Motor neuron (in vitro differentiated cells): ENCODE measurements at regions not wholly inside any gene's neighbourhood (a gene's known extent, or its start where the extent isn't known, plus 50 kb on each side); places are given as distances from the start of the nearest gene placed in this dataset.

ENCODE experiments used
- ATAC-seq, 8 experiments: fragments of 200-7000 bp; cut with Tn5 transposase; replicated peaks in 6 of 8; 2 replicates each; pipeline ENCODE4 v1.8.0; 2021; ENCODE audit warnings: mild to moderate bottlenecking in 8 of 8, moderate library complexity in 8 of 8
- H3K27ac ChIP-seq, 2 donors: fragments of 250-450 bp; sonication (Bioruptor Pico); 2 replicates each; pipeline ENCODE4 v1.9.0; 2021; ENCODE audit warnings: antibody characterized with exemption in 2 of 2, mild to moderate bottlenecking in 2 of 2, moderate library complexity in 1 of 2
- H3K4me1 ChIP-seq, 2 donors: fragments of 250-450 bp; sonication (Bioruptor Pico); replicated peaks in 1 of 2; 2 replicates each; pipeline ENCODE4 v1.6.1; 2021; ENCODE audit warnings: antibody characterized with exemption in 2 of 2, mild to moderate bottlenecking in 2 of 2, moderate library complexity in 1 of 2
- H3K4me3 ChIP-seq, 5 donors: fragments of 250-450 bp; sonication (Bioruptor Pico); 2 replicates each; pipeline ENCODE4 v1.9.0; 2021; ENCODE audit warnings: antibody characterized with exemption in 5 of 5, mild to moderate bottlenecking in 5 of 5, moderate library complexity in 4 of 5
- WGBS, 10 experiments: fragments of 450-650 bp; shearing (Covaris generic); methylation state at CpG; one replicate each; pipeline ENCODE4 v1.0.0; 2022; 5-methylcytosine and 5-hydroxymethylcytosine counted together
- in situ Hi-C, 9 experiments: fragments of 400-800 bp; cut with MboI; loops; one replicate each; pipeline ENCODE4 v1.15.0; 2021; ENCODE audit warnings: low sequenced_read_pairs in 9 of 9, low pct_unique_long_range_greater_than_20kb in 2 of 9; ENCODE audit not compliant: unreplicated experiment in 9 of 9

DNA sequence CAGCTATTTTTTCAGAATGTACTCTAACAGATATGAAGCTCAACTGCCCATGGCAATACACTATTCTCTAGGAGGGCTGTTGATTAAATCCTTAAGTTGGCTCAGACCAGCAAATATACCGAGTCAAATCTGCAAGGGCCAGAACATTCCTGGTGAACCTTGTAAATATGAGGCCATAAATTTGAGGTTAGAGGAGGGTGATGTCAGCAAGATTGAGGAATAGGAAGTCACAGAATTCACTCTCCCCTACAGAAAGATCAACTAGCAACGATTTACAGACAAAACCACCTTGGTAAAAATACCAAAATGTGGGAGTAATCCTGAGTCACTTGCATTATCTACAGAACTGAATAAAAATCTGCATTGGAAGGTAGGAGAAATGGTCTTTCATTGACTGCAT is 399.3 kb downstream of the GPM6A start:
- ATAC-seq, result peak in 3 of 8 experiments; percentile 19 to 33 (median 29)
- Histone ChIP-seq H3K4me1 (peaks cover 0 to under 1% of the 10 kb centered on the region in 2 donors), H3K27ac (no peak overlapping the region), H3K4me3 (no peak overlapping the region)
- in situ Hi-C loops, result no loop called here
- WGBS, 10 experiments, result 0 to 95% (median 30%) methylated on average over 1 to 2 of the region's 2 CpGs; no CpG with 5 or more reads in 2 of the 10 experiments

DNA sequence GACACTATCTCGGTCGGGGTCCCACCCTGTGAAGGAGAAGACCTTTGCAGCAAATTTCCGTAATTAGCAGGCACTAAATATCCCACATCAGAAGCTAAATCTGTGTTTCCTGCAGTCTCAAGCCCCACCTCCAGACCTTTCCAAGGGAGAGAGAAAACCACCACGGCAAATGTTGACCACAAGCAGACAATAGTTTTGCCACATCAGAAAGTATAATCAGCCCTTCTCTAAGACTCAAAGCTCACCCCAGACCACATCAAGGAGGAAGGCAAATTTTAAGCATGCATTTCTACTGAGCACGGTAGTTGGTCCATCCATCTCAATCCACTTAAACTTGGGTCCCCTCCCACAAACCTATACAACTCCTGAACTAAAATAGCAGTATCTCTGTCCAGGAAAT is 398.5 kb downstream of the GPM6A start:
- no peak overlapping the region for H3K4me3 ChIP-seq

DNA sequence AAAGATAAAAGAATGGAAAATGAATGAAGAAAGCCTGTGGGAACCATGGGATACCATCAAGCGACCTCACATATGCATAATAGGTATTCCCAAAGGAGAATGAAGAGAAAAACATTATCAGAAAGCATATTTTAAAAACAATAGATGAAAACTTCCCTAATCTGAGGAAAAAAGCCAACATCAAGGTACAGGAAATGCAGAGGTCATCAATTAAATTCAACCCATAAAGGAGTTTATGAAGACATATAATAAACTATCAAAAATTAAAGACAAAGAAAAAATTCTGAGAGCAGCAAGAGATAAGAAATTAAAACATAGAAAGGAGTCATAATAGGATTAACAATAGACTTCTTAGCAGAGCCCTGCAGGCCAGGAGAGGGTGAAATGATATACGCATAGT is 397.5 kb downstream of the GPM6A start:
- Histone ChIP-seq H3K4me1 (peaks cover 8 to 17% of the 10 kb centered on the region in 2 donors), H3K4me3 (no peak overlapping the region), H3K27ac (no peak overlapping the region)
- WGBS, 10 experiments, result 42 to 79% (median 56%) methylated on average over 1 to 2 of the region's 2 CpGs
- ATAC-seq, result no peak
- in situ Hi-C loops, result no loop called here

More for the DNA sequence above, 398.5 kb downstream of the GPM6A start:
- Histone ChIP-seq H3K27ac (no peak overlapping the region), H3K4me1 (peaks cover 0 to 7% of the 10 kb centered on the region in 2 donors)
- in situ Hi-C loops, result no loop called here
- WGBS, 10 experiments, result 70 to 100% (median 85%) methylated on average over 1 to 4 of the region's 5 CpGs; no CpG with 5 or more reads in 2 of the 10 experiments
- ATAC-seq, result no peak

DNA sequence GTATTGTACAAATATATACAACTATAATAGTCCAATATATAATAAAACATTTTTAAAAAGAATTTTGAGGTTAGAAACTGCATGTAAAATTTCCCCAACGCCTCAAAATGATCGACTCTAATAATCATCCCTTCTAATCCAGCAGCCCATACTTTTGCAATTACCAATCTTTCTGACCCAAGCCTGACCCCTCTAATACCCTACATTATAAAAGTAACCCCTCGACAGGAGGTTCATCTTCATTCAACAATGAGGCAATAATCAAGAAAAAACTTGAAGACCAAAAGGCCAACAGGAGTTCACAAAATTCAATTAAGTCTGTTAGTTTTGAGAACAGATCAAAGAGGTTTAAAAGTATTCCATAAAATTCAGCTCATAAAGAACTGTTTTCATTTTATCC is 393.5 kb downstream of the GPM6A start:
- in situ Hi-C loops, result no loop called here

DNA sequence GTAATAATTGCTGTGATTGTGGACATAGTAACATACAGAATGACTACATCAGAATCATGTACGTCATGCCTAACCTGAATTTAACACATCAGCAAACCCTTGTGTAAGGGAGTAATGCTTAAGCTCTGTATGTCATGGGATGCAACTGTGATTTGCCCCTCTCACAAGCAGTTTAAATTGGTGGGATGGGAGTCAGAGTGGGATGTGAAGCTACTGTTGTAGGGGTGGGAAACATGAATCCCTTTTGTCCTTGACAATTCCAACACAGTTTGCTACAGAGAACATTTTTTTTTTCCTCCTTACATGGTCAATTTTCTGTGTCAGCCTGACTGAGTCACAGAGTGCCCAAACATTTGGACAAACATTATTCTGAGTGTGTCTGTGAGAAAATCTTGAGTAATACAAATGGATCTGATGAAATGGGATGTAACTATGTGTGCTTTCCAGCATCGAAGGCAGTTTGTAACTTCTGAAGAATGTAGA is 392.8 kb downstream of the GPM6A start:
- Histone ChIP-seq H3K27ac (peak overlapping the region; percentile 74 to 92), H3K4me3 (no peak overlapping the region), H3K4me1 (peaks cover 11 to 41% of the 10 kb centered on the region in 2 donors)
- in situ Hi-C loops, result no loop called here
- whole genome bisulfite sequencing, 10 experiments, result 0 to 60% (median 20%) methylated on average over 1 to 2 of the region's 2 CpGs; no CpG with 5 or more reads in 3 of the 10 experiments
- ATAC-seq, result peak; percentile 58 to 95 (median 88)

More for the DNA sequence above, 393.5 kb downstream of the GPM6A start:
- ATAC-seq, result no peak
- H3K4me3 ChIP-seq, result no peak overlapping the region
- WGBS, 10 experiments, result 21 to 90% (median 71%) methylated on average over 2 to 3 of the region's 3 CpGs; no CpG with 5 or more reads in 2 of the 10 experiments
- peak overlapping the region in 1 of 2 donors; percentile 92 for H3K27ac ChIP-seq
- peaks cover 11 to 41% of the 10 kb centered on the region in 2 donors for H3K4me1 ChIP-seq

DNA sequence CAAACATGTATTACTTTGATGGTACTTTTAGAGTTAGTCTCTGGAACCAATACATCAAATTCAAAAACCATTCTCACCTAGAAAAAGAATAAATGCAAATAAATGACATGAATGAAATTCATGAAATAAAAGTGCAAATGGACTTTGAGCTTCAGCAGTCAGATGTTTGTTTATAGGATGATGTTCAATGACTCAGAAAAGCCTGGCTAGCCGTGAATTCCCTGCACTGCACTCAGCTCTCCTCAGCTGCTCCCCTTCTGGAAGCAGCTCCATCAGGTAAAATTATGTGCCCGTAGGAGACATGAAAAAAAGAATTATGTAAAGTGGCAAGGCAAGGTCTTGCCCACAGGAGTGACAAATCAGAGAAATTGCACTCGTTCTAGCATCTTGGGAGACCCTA is 390.6 kb downstream of the GPM6A start:
- WGBS, 10 experiments, result 5 to 80% (median 46%) methylated on average over 1 to 3 of the region's 3 CpGs; no CpG with 5 or more reads in 2 of the 10 experiments
- Histone ChIP-seq H3K4me3 (no peak overlapping the region), H3K4me1 (peaks cover 11 to 41% of the 10 kb centered on the region in 2 donors), H3K27ac (no peak overlapping the region)
- in situ Hi-C loops, result no loop called here
- ATAC-seq, result peak in 6 of 8 experiments; percentile 43 to 95 (median 54)

DNA sequence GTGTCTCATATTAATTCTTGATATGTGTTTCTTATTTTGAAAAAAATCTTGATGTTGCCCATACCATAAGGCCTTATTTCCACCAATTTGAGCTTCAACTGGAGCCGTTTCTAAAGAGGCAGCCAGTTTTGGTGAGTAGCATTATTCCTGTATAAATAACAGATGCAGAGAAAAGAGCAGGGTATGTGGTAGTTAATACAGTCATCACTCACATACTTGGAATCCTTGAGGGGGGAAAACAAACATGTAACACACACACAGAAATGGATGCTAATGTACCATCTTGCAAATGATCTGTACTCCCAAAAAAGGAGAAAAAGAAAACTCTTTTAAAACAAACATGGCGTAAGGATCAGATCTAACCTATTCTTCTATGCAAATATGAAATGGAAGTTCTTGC is 389.7 kb downstream of the GPM6A start:
- WGBS, 10 experiments, result 38 to 100% (median 80%) methylated on average over 1 to 2 of the region's 2 CpGs
- no peak for ATAC-seq

DNA sequence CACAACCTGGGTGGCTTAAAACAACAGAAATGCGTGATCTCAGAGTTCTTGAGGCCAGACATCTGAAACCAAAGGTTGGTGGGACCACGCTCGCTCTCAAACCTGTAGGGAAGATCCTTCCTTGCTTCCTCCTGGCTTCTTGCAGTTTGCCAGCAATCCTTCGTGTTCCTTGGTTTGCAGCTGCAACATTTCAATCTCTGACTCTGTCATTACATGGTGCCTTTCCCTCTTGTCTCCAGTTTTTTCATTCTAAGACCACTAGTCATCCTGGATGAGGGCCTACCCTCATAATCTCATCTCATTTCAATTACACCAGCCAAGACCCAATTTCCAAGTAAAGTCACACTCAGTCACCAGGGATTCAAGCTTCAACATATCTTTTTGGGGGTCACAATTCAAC is 388.0 kb downstream of the GPM6A start:
- WGBS, 10 experiments, result 40 to 100% (median 89%) methylated on average over 1 to 4 of the region's 4 CpGs; no CpG with 5 or more reads in 1 of the 10 experiments
- Histone ChIP-seq H3K27ac (no peak overlapping the region), H3K4me3 (no peak overlapping the region), H3K4me1 (peaks cover 8 to 29% of the 10 kb centered on the region in 2 donors)
- in situ Hi-C loops, result no loop called here
- no peak for ATAC-seq

More for the DNA sequence above, 389.7 kb downstream of the GPM6A start:
- in situ Hi-C loops, result no loop called here
- Histone ChIP-seq H3K27ac (no peak overlapping the region), H3K4me3 (no peak overlapping the region), H3K4me1 (peaks cover 11 to 41% of the 10 kb centered on the region in 2 donors)

DNA sequence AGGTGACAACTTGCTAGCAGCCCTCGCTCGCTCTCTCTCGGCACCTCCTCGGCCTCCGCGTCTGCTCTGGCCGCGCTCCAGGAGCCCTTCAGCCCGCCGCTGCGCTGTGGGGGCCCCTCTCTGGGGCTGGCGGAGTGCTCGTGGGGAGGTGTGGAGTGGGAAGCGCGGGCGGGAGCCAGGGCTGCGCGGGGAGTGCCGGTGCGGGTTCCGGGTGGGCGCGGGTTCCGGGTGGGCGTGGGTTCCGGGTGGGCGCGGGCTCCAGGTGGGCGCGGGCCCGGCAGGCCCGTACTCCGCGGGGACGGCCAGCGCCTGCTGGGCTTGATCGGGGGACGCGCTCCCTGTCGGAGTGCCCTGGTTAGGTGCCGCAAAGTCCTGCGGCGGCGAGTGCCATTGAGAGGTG is 384.3 kb downstream of the GPM6A start:
- peaks cover 0 to 15% of the 10 kb centered on the region in 2 donors for H3K4me1 ChIP-seq
- no CpG with 5 or more reads among the region's 44 CpGs for WGBS, 10 experiments
- H3K4me3 ChIP-seq, result no peak overlapping the region
- no peak overlapping the region for H3K27ac ChIP-seq
- ATAC-seq, result no peak
- in situ Hi-C loops, result no loop called here

DNA sequence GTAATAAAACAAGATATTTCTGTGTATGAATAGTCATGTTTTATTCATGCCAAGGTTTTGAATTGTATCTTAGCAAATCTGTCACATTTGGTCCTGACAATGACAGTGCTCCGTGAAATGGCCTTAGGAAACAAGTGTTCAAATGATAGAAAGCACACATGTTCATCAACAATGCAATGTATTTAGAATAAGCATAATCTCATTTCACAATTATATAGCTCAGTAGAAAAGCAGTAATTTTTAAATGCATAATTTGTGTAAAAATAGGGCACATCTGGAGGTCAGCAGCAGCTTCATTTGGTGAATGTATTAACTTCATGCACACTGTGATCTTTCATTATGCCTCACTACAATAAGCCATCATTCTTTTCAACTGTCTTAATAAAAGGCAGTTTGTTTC is 380.4 kb downstream of the GPM6A start:
- no peak overlapping the region for H3K4me3 ChIP-seq
- peak in 4 of 8 experiments; percentile 18 to 84 (median 46) for ATAC-seq
- peaks cover 0 to 7% of the 10 kb centered on the region in 2 donors for H3K4me1 ChIP-seq
- in situ Hi-C loops, result no loop called here
- WGBS, 10 experiments, result 0 to 89% (median 71%) methylated on average over 1 of the region's 1 CpG; no CpG with 5 or more reads in 2 of the 10 experiments
- no peak overlapping the region for H3K27ac ChIP-seq

DNA sequence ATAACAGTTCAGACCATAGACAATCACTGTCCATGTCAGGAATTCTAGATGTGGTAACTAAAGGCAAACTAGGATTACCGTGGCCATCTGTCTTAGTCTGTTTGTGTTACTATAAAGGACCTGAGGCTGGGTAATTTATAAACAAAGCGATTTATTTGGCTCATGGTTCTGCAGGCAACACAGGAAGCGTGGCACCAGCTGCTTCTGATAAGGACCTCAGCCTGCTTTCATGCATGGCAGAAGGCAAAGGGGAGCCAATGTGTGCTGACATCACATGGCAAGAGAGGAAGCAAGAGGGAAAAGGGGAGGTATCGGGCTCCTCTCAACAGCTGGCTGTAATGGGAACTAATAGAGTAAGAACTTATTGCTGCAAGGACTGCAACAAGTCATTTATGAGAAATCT is 376.7 kb downstream of the GPM6A start:
- no peak overlapping the region for H3K27ac ChIP-seq
- peaks cover 0 to 7% of the 10 kb centered on the region in 2 donors for H3K4me1 ChIP-seq
- in situ Hi-C loops, result no loop called here
- no peak overlapping the region for H3K4me3 ChIP-seq
- WGBS, 10 experiments, result 19 to 100% (median 91%) methylated on average over 1 to 4 of the region's 4 CpGs; no CpG with 5 or more reads in 2 of the 10 experiments
- peak in 1 of 8 experiments; percentile 24 for ATAC-seq

DNA sequence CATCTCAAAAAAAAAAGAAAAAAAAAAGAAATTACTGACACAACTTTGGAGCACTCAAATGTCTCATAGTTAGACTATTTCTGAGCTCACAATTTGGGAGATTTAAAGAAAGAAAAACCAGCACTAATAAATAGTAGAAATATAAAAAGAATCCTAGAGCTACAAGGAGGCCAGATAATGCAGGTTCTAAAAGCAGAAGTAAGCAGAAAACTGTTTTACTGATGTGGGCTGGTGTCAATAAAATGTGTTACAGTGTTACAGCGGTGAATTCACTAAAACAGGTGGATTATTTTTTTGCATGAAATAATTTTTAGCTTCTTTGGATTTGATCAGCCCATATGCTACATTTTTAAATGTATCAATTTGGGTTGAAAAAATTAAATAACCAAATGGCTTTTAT is 375.9 kb downstream of the GPM6A start:
- in situ Hi-C loops, result no loop called here
- H3K4me3 ChIP-seq, result no peak overlapping the region
- no peak overlapping the region for H3K27ac ChIP-seq
- peaks cover 0 to 7% of the 10 kb centered on the region in 2 donors for H3K4me1 ChIP-seq
- ATAC-seq, result no peak
- WGBS, 10 experiments, result 83 to 100% (median 94%) methylated on average over 1 of the region's 1 CpG; no CpG with 5 or more reads in 2 of the 10 experiments

DNA sequence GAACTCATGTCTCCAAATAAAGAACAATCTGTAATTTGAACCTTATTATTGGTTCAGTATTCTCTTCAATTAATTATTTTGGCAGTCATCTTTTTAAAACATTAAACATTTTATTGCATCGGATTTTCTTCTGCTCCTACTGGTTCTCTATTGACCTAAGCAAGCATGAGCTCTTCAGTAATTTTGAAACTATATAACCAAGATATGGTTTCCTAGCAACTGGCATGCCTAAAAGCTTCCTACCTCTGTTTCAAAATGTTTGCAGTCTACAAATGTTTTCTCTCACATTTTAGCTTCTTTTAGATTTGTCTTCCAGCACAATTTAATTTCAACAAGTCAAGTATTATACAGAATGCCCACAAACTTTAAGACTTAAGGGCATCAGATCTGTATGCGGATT is 371.3 kb downstream of the GPM6A start:
- Histone ChIP-seq H3K4me3 (no peak overlapping the region), H3K27ac (no peak overlapping the region), H3K4me1 (no peaks in the 10 kb centered on the region)
- 0 to 100% (median 83%) methylated on average over 1 to 2 of the region's 2 CpGs for WGBS, 10 experiments
- in situ Hi-C loops, result no loop called here
- ATAC-seq, result no peak

DNA sequence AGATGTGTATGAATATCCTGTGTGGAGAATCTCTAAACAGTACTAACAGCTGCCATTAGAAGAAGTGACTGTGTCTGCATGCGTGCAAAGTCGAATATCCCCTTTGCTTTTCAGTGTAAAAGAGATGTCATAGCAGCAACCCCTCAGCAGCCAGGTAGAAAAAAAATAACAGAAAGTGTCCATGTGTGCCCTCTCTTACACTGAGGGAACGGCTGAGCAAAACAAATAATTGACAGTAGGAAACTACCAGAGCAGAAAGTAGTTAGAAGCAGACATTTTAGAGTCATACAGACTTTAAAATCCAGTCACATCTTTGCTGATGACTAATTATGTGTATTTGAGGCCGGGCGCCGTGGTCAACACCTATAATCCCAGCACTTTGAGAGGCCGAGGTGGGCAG is 370.8 kb downstream of the GPM6A start:
- 15 to 100% (median 88%) methylated on average over 2 to 7 of the region's 7 CpGs; no CpG with 5 or more reads in 2 of the 10 experiments for WGBS, 10 experiments
- in situ Hi-C loops, result no loop called here
- Histone ChIP-seq H3K4me3 (no peak overlapping the region), H3K27ac (no peak overlapping the region), H3K4me1 (no peaks in the 10 kb centered on the region)
- ATAC-seq, result no peak
